AG04450 (cell line): ENCODE measurements at regions not wholly inside any gene's neighbourhood (a gene's known extent, or its start where the extent isn't known, plus 50 kb on each side); places are given as distances from the start of the nearest gene placed in this dataset.
"Not testable (repeated sequence)": the region's sequence is repeated elsewhere in the genome, so short reads cannot be mapped to it uniquely, and the experiment has no call there.

Experiments
- CTCF ChIA-PET: fragments of 300-600, 350-600 bp; formaldehyde crosslinking; extraction: SDS; loops from one replicate; lab custom pipeline; 2022; ENCODE audit warnings: antibody characterized with exemption, inconsistent platforms; lab: Charles Lee
- POLR2A ChIA-PET: fragments of 350-600 bp; formaldehyde crosslinking; extraction: SDS; loops from one replicate; lab custom pipeline; 2021; ENCODE audit warnings: antibody characterized with exemption, inconsistent platforms; lab: Yijun Ruan, JAX
- DNase-seq: peaks from one replicate; pipeline ENCODE4 v3.0.0-alpha.2; 2011; ENCODE audit warnings: low read depth, low spot score
- H3K27ac ChIP-seq: one replicate; pipeline ENCODE4 v1.5.1; 2012; ENCODE audit warnings: low read depth, low read length, control low read depth
- H3K27me3 ChIP-seq: one replicate; pipeline ENCODE4 v1.6.0; 2012; ENCODE audit warnings: low read length; ENCODE audit not compliant: control insufficient read depth, insufficient read depth
- H3K4me3 ChIP-seq: 2 replicates; pipeline ENCODE4 v1.5.1; 2011; ENCODE audit warnings: mild to moderate bottlenecking, low read depth, low read length, control low read depth
- H3K9me3 ChIP-seq: 2 replicates; pipeline ENCODE4 v1.5.1; 2012; ENCODE audit warnings: low read length; ENCODE audit not compliant: control insufficient read depth, insufficient read depth
- CTCF ChIP-seq: IDR thresholded peaks from 2 replicates; pipeline ENCODE4 v1.5.1; 2011; ENCODE audit warnings: low read depth, low read length, control low read depth, inconsistent platforms

GRCh38 chr3:185995352-185995751, 57.5 kb upstream of the TRA2B start:
- no peak for TF ChIP-seq CTCF
- H3K27ac ChIP-seq = peak overlapping the region; percentile 31
- DNase-seq = peak; percentile 55
- ChIA-PET CTCF (interaction anchor here (0.5 to 4.5 kb wide), 11 partner anchors 13 to 1118 kb away, joined by 3 to 46 read pairs (median 4); no protein-coding TSS in a partner anchor), POLR2A (interaction anchor here (0.6 to 1.1 kb wide), 3 partner anchors 26 to 113 kb away, joined by 3 to 4 read pairs (median 3); no protein-coding TSS in a partner anchor)
- no peak overlapping the region for H3K4me3 ChIP-seq
- H3K27me3 ChIP-seq = peaks cover 3% of the 10 kb centered on the region
- H3K9me3 ChIP-seq = no peaks in the 10 kb centered on the region

GRCh38 chr3:185992831-185993374, 55.1 kb upstream of the TRA2B start:
- TF ChIP-seq CTCF = no peak
- DNase-seq = peak; percentile 21
- H3K9me3 ChIP-seq = no peaks in the 10 kb centered on the region
- no peak overlapping the region for H3K4me3 ChIP-seq
- CTCF ChIA-PET = interaction anchor here (1.2 to 4.5 kb wide), 4 partner anchors 10 to 547 kb away, joined by 5 to 46 read pairs (median 10); no protein-coding TSS in a partner anchor
- POLR2A ChIA-PET = interaction anchor here (0.6 kb wide), 1 partner anchor 173 kb away, joined by 3 read pairs; no protein-coding TSS in a partner anchor
- peaks cover 3% of the 10 kb centered on the region for H3K27me3 ChIP-seq
- H3K27ac ChIP-seq = no peak overlapping the region

GRCh38 chr3:185990995-185991394, 53.2 kb upstream of the TRA2B start:
- CTCF ChIA-PET = interaction anchor here (1.0 kb wide), 1 partner anchor 549 kb away, joined by 3 read pairs; no protein-coding TSS in a partner anchor
- DNase-seq, POLR2A ChIA-PET, H3K27me3 ChIP-seq, H3K4me3 ChIP-seq, H3K27ac ChIP-seq, H3K9me3 ChIP-seq: not testable (repeated sequence)

- ChIA-PET CTCF (interaction anchor here (0.6 to 3.6 kb wide), 6 partner anchors 11 to 832 kb away, joined by 3 to 20 read pairs (median 3); no protein-coding TSS in a partner anchor), POLR2A (no interaction called here)
- no peak overlapping the region for H3K27ac ChIP-seq
- peaks cover 3% of the 10 kb centered on the region for H3K27me3 ChIP-seq
- no peak overlapping the region for H3K4me3 ChIP-seq
- no peak for DNase-seq
- TF ChIP-seq CTCF = no peak
- peaks cover 2% of the 10 kb centered on the region; the same call in 1 of the 2 replicates for H3K9me3 ChIP-seq
Measured at GRCh38 chr3:185989511-185989910, 51.7 kb upstream of the TRA2B start.

- Histone ChIP-seq H3K27ac (no peak overlapping the region), H3K27me3 (peaks cover 3% of the 10 kb centered on the region), H3K4me3 (no peak overlapping the region), H3K9me3 (peaks cover 2% of the 10 kb centered on the region; the same call in 1 of the 2 replicates)
- DNase-seq = no peak
- CTCF ChIA-PET = interaction anchor here (0.6 to 3.6 kb wide), 5 partner anchors 10 to 584 kb away, joined by 3 to 20 read pairs (median 3); no protein-coding TSS in a partner anchor
- POLR2A ChIA-PET = no interaction called here
- no peak for TF ChIP-seq CTCF
Measured at GRCh38 chr3:185988816-185989175, 51.0 kb upstream of the TRA2B start.
